PC-3 (cell line): ENCODE measurements at regions not wholly inside any gene's neighbourhood (a gene's known extent, or its start where the extent isn't known, plus 50 kb on each side); places are given as distances from the start of the nearest gene placed in this dataset.

ENCODE experiments used
- ATAC-seq: fragments of 200-7000 bp; cut with Tn5 transposase; 2 replicates; pipeline ENCODE4 v1.9.1; 2020; ENCODE audit warnings: mild to moderate bottlenecking, moderate library complexity
- BruUV-seq: library from RNA; stranded (reverse); fragments of 400-500 nt; replicated peaks from 2 replicates; lab custom pipeline; 2021; lab: Mats Ljungman, UMichigan
- CTCF ChIA-PET: fragments of 300-600 bp; sonication (Branson Sonifier 250); formaldehyde crosslinking; loops from one replicate; lab custom pipeline; 2022; ENCODE audit warnings: antibody characterized with exemption; lab: Charles Lee
- POLR2A ChIA-PET: fragments of 300-600 bp; sonication (Branson Sonifier 250); formaldehyde crosslinking; loops from one replicate; lab custom pipeline; 2022; ENCODE audit warnings: antibody characterized with exemption; ENCODE audit not compliant: unreplicated experiment; lab: Charles Lee
- DNase-seq: peaks from one replicate; pipeline ENCODE4 v3.0.0-alpha.2; 2015
- H2AFZ ChIP-seq: fragments of 300-600 bp; sonication (generic); 2 replicates; pipeline ENCODE4 v1.6.0; 2016; ENCODE audit warnings: antibody characterized with exemption, low read length
- H3F3A ChIP-seq: fragments of 300-600 bp; sonication (generic); one replicate; pipeline ENCODE4 v1.6.0; 2017; ENCODE audit warnings: antibody characterized with exemption, low read length, control low read depth, mild to moderate bottlenecking; ENCODE audit not compliant: unreplicated experiment
- H3K27ac ChIP-seq: fragments of 300-600 bp; sonication (generic); 2 replicates; pipeline ENCODE4 v1.5.1; 2016; ENCODE audit warnings: mild to moderate bottlenecking, low read length
- H3K27me3 ChIP-seq: fragments of 300-600 bp; sonication (generic); 2 replicates; pipeline ENCODE4 v1.6.1; 2016; ENCODE audit warnings: low read length, mixed read lengths
- H3K36me3 ChIP-seq: fragments of 300-600 bp; sonication (generic); 2 replicates; pipeline ENCODE4 v1.6.1; 2016; ENCODE audit warnings: low read depth, mixed run types, low read length, mixed read lengths
- H3K4me1 ChIP-seq: fragments of 300-600 bp; sonication (generic); 2 replicates; pipeline ENCODE4 v1.5.1; 2016; ENCODE audit warnings: low read length; ENCODE audit not compliant: insufficient read depth
- H3K4me2 ChIP-seq: fragments of 300-600 bp; sonication (generic); 2 replicates; pipeline ENCODE4 v1.6.0; 2016; ENCODE audit warnings: low read length
- H3K4me3 ChIP-seq: fragments of 300-600 bp; sonication (generic); 2 replicates; pipeline ENCODE4 v1.5.1; 2016; ENCODE audit warnings: mild to moderate bottlenecking, low read length, mixed read lengths
- H3K79me2 ChIP-seq: fragments of 300-600 bp; sonication (generic); 2 replicates; pipeline ENCODE4 v1.6.1; 2017; ENCODE audit warnings: low read length, mixed read lengths
- H3K9ac ChIP-seq: fragments of 300-600 bp; sonication (generic); 2 replicates; pipeline ENCODE4 v1.6.0; 2016; ENCODE audit warnings: mild to moderate bottlenecking, low read length
- H3K9me2 ChIP-seq: fragments of 300-600 bp; sonication (generic); replicated peaks from 2 replicates; pipeline ENCODE4 v1.6.1; 2016; ENCODE audit warnings: mixed run types, low read length, mixed read lengths
- H3K9me3 ChIP-seq: fragments of 300-600 bp; sonication (generic); 2 replicates; pipeline ENCODE4 v1.6.1; 2016; ENCODE audit warnings: low read length, mixed read lengths
- H4K20me1 ChIP-seq: fragments of 300-600 bp; sonication (generic); 2 replicates; pipeline ENCODE4 v1.6.1; 2016; ENCODE audit warnings: low read length, mixed read lengths
- CTCF ChIP-seq: fragments of 300-600 bp; sonication (generic); conservative IDR thresholded peaks from 2 replicates; pipeline ENCODE4 v1.5.1; 2017; ENCODE audit warnings: antibody characterized with exemption, low read depth, mild to moderate bottlenecking, low read length
- EZH2 ChIP-seq: fragments of 300-600 bp; sonication (generic); IDR thresholded peaks from one replicate; pipeline ENCODE4 v1.6.1; 2017; ENCODE audit warnings: antibody characterized with exemption, mild to moderate bottlenecking, low read length; ENCODE audit not compliant: unreplicated experiment
- EZH2phosphoT487 ChIP-seq: fragments of 300-600 bp; sonication (generic); IDR thresholded peaks from 2 replicates; pipeline ENCODE4 v1.6.1; 2018; ENCODE audit warnings: mild to moderate bottlenecking, antibody characterized with exemption, low read length, borderline replicate concordance
- intact Hi-C: fragments of 100-400 bp; cut with micrococcal nuclease; formaldehyde crosslinking; loops from 2 replicates; pipeline ENCODE4 v1.9.0; 2023

GRCh38 chr11:127338380-127339259 is 338.1 kb upstream of the KIRREL3 start:
- intact Hi-C loops, result no loop called here
- Histone ChIP-seq H3K36me3 (no peaks in the 10 kb centered on the region), H3K9ac (no peak overlapping the region), H3K4me3 (no peak overlapping the region), H2AFZ (no peak overlapping the region), H3K79me2 (no peaks in the 10 kb centered on the region), H3K4me2 (no peak overlapping the region), H3K9me2 (0 out of 2 replicates have a peak, but pooled peaks cover 3% of the 10 kb centered on the region), H3K27ac (no peak overlapping the region), H3K9me3 (no peaks in the 10 kb centered on the region), H3K4me1 (no peaks in the 10 kb centered on the region), H3K27me3 (0 out of 2 replicates have a peak, but pooled peaks cover 8% of the 10 kb centered on the region), H4K20me1 (no peaks in the 10 kb centered on the region), H3F3A (no peaks in the 10 kb centered on the region)
- BruUV-seq, result no TSS peak
- TF ChIP-seq CTCF (no peak), EZH2phosphoT487 (no peak), EZH2 (no peak)
- CTCF ChIA-PET, result no interaction called here
- DNase-seq (no peak), ATAC-seq (no peak)
- POLR2A ChIA-PET, result no interaction called here

DNA sequence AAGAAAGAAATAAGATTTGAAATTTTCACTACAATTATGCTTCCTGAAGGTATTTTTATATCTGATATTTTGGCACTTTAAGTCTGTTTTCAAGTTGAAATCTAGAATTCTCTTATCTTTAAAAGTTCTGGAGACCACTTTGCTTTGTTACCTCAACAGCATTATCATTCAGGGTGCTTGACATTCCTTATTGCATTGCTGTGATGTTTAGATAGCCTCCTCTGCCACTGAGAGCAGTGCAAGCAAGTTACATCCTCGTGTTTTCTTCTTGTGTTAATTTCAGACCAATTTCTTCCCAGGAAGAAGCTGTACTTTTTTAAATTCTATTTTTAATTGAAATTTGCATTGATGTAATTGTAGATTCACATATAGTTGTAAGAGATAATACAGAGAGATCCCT is 333.9 kb upstream of the KIRREL3 start:
- intact Hi-C loops, result no loop called here
- Histone ChIP-seq H3K27ac (no peak overlapping the region), H3K4me1 (no peaks in the 10 kb centered on the region), H3K9ac (no peak overlapping the region), H3K4me3 (no peak overlapping the region), H4K20me1 (no peaks in the 10 kb centered on the region), H3K9me2 (0 out of 2 replicates have a peak, but pooled peaks cover 3% of the 10 kb centered on the region), H3K4me2 (no peak overlapping the region), H2AFZ (no peak overlapping the region), H3K79me2 (no peaks in the 10 kb centered on the region), H3F3A (no peaks in the 10 kb centered on the region), H3K9me3 (peaks cover 5% of the 10 kb centered on the region), H3K27me3 (0 out of 2 replicates have a peak, but pooled peaks cover 8% of the 10 kb centered on the region), H3K36me3 (no peaks in the 10 kb centered on the region)
- ChIA-PET POLR2A (no interaction called here), CTCF (no interaction called here)
- no TSS peak for BruUV-seq
- DNase-seq, result no peak
- no peak for ATAC-seq
- TF ChIP-seq EZH2, result no peak
- TF ChIP-seq EZH2phosphoT487, result no peak
- no peak for TF ChIP-seq CTCF

DNA sequence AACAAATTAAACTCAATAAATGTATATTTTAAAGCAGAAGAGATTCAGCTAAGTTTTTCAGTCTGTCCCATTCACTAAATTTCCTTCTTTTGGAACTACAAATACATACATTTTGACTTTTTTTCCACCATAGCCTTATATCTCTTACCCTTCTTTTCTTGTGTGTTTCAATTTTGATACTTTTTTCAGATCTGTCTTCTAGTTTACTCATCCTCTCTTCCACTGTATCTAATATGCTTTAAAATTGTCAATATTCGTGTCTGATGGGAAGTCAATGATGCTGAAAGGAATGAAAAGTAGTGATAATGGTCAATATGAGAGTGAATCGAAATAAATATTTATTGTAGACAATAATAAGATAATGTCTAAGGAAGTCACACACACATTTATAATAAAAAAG is 332.3 kb upstream of the KIRREL3 start:
- H4K20me1 ChIP-seq, result no peaks in the 10 kb centered on the region
- DNase-seq (no peak), ATAC-seq (no peak)
- intact Hi-C loops, result no loop called here
- BruUV-seq, result no TSS peak
- H3K79me2 ChIP-seq, result no peaks in the 10 kb centered on the region
- H3F3A ChIP-seq, result no peaks in the 10 kb centered on the region
- H3K4me2 ChIP-seq, result no peak overlapping the region
- no peak overlapping the region for H3K4me3 ChIP-seq
- no peaks in the 10 kb centered on the region for H3K36me3 ChIP-seq
- no peaks in the 10 kb centered on the region for H3K4me1 ChIP-seq
- H2AFZ ChIP-seq, result no peak overlapping the region
- CTCF ChIA-PET, result no interaction called here
- no peak overlapping the region for H3K9ac ChIP-seq
- H3K27ac ChIP-seq, result no peak overlapping the region
- 0 out of 2 replicates have a peak, but pooled peaks cover 3% of the 10 kb centered on the region for H3K9me2 ChIP-seq
- POLR2A ChIA-PET, result no interaction called here
- 0 out of 2 replicates have a peak, but pooled peaks cover 4% of the 10 kb centered on the region for H3K27me3 ChIP-seq
- peaks cover 5% of the 10 kb centered on the region for H3K9me3 ChIP-seq
- TF ChIP-seq CTCF (no peak), EZH2phosphoT487 (no peak), EZH2 (no peak)
